ENCODE measurements at regions not wholly inside any gene's neighbourhood (a gene's known extent, or its start where the extent isn't known, plus 50 kb on each side); places are given as distances from the start of the nearest gene placed in this dataset.
"Not testable (repeated sequence)": the region's sequence is repeated elsewhere in the genome, so short reads cannot be mapped to it uniquely, and the experiment has no call there.

- no peak overlapping the region for H3K4me3 ChIP-seq (ENCODE audit: low read length)
- peaks cover 11% of the 10 kb centered on the region for H3K4me1 ChIP-seq (ENCODE audit: control insufficient read depth, insufficient read depth, low read length)
- no peak overlapping the region for H3K27ac ChIP-seq (ENCODE audit: low read length)
- H3K36me3 ChIP-seq (ENCODE audit: control insufficient read depth, insufficient read depth, low read length) = no peaks in the 10 kb centered on the region
- WGBS (ENCODE audit: insufficient coverage) = no CpG with 5 or more reads among the region's 2 CpGs
- peaks cover 6% of the 10 kb centered on the region for H3K27me3 ChIP-seq (ENCODE audit: control insufficient read depth, insufficient read depth, low read length)
- DNase-seq = no peak
- H3K9me3 ChIP-seq (replicated peaks; ENCODE audit: control insufficient read depth, low read depth, low read length) = no peaks in the 10 kb centered on the region
These were observed 51.2 kb upstream of the PRR5 start for GRCh38 chr22:44650806-44651205.

- 47% methylated on average over 14 of the region's 20 CpGs for WGBS (ENCODE audit: insufficient coverage)
- Histone ChIP-seq H3K36me3 (ENCODE audit: control insufficient read depth, insufficient read depth, low read length) (no peaks in the 10 kb centered on the region), H3K4me1 (ENCODE audit: control insufficient read depth, insufficient read depth, low read length) (peaks cover 11% of the 10 kb centered on the region), H3K27ac (ENCODE audit: low read length) (peak overlapping the region; percentile 7), H3K27me3 (ENCODE audit: control insufficient read depth, insufficient read depth, low read length) (peaks cover 11% of the 10 kb centered on the region), H3K9me3 (replicated peaks; ENCODE audit: control insufficient read depth, low read depth, low read length) (peaks cover 2% of the 10 kb centered on the region), H3K4me3 (ENCODE audit: low read length) (no peak overlapping the region)
- peak; percentile 75 for DNase-seq
These were observed 53.0 kb upstream of the PRR5 start for GRCh38 chr22:44648821-44649565.

GRCh38 chr22:44648085-44648820 is 53.8 kb upstream of the PRR5 start:
- Histone ChIP-seq H3K4me3 (ENCODE audit: low read length) (no peak overlapping the region), H3K36me3 (ENCODE audit: control insufficient read depth, insufficient read depth, low read length) (no peaks in the 10 kb centered on the region), H3K27me3 (ENCODE audit: control insufficient read depth, insufficient read depth, low read length) (peaks cover 11% of the 10 kb centered on the region), H3K4me1 (ENCODE audit: control insufficient read depth, insufficient read depth, low read length) (peaks cover 11% of the 10 kb centered on the region), H3K9me3 (replicated peaks; ENCODE audit: control insufficient read depth, low read depth, low read length) (peaks cover 2% of the 10 kb centered on the region), H3K27ac (ENCODE audit: low read length) (no peak overlapping the region)
- peak; percentile 67 for DNase-seq
- WGBS (ENCODE audit: insufficient coverage) = 46% methylated on average over 8 of the region's 12 CpGs

- Histone ChIP-seq H3K4me3 (ENCODE audit: low read length) (no peak overlapping the region), H3K36me3 (ENCODE audit: control insufficient read depth, insufficient read depth, low read length) (no peaks in the 10 kb centered on the region), H3K4me1 (ENCODE audit: control insufficient read depth, insufficient read depth, low read length) (peaks cover 11% of the 10 kb centered on the region), H3K9me3 (replicated peaks; ENCODE audit: control insufficient read depth, low read depth, low read length) (peaks cover 2% of the 10 kb centered on the region), H3K27ac (ENCODE audit: low read length) (no peak overlapping the region), H3K27me3 (ENCODE audit: control insufficient read depth, insufficient read depth, low read length) (peaks cover 11% of the 10 kb centered on the region)
- DNase-seq = no peak
- WGBS (ENCODE audit: insufficient coverage) = 73% methylated on average over 2 of the region's 7 CpGs
These were observed 54.9 kb upstream of the PRR5 start for GRCh38 chr22:44647141-44647540.

- H3K9me3 ChIP-seq (replicated peaks; ENCODE audit: control insufficient read depth, low read depth, low read length) = peaks cover 2% of the 10 kb centered on the region
- peaks cover 11% of the 10 kb centered on the region for H3K27me3 ChIP-seq (ENCODE audit: control insufficient read depth, insufficient read depth, low read length)
- no peaks in the 10 kb centered on the region for H3K36me3 ChIP-seq (ENCODE audit: control insufficient read depth, insufficient read depth, low read length)
- WGBS (ENCODE audit: insufficient coverage) = 96% methylated on average over 3 of the region's 6 CpGs
- H3K27ac ChIP-seq (ENCODE audit: low read length) = no peak overlapping the region
- peaks cover 11% of the 10 kb centered on the region for H3K4me1 ChIP-seq (ENCODE audit: control insufficient read depth, insufficient read depth, low read length)
- H3K4me3 ChIP-seq (ENCODE audit: low read length) = no peak overlapping the region
- no peak for DNase-seq
These were observed 55.3 kb upstream of the PRR5 start for GRCh38 chr22:44646668-44647067.

DNA sequence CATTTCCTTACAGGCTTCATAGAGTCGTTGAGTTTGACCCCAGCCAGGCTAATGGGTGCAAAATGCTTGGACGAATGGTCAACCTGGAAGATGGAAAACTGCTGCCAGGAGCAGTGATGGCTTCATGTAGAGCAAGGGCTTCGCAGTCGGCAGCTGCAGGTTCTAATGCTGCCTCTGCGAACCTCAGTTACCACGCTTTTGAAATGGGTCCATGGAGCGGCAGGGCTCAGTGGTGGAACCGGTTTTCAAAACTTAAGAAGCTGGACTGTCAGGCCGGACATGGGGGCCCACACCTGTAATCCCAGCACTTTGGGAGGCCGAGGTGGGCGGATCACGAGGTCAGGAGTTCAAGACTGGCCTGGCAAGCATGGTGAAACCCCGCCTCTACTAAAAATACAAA is 55.9 kb upstream of the PRR5 start:
- H3K4me1 ChIP-seq (ENCODE audit: control insufficient read depth, insufficient read depth, low read length) = peaks cover 11% of the 10 kb centered on the region
- WGBS (ENCODE audit: insufficient coverage) = 93% methylated on average over 12 of the region's 13 CpGs
- H3K9me3 ChIP-seq (replicated peaks; ENCODE audit: control insufficient read depth, low read depth, low read length) = peaks cover 2% of the 10 kb centered on the region
- H3K27me3 ChIP-seq (ENCODE audit: control insufficient read depth, insufficient read depth, low read length) = peaks cover 8% of the 10 kb centered on the region
- H3K27ac ChIP-seq (ENCODE audit: low read length) = no peak overlapping the region
- no peak for DNase-seq
- no peak overlapping the region for H3K4me3 ChIP-seq (ENCODE audit: low read length)
- H3K36me3 ChIP-seq (ENCODE audit: control insufficient read depth, insufficient read depth, low read length) = no peaks in the 10 kb centered on the region

- DNase-seq = no peak
These were observed 56.5 kb upstream of the PRR5 start for GRCh38 chr22:44645531-44645930.

DNA sequence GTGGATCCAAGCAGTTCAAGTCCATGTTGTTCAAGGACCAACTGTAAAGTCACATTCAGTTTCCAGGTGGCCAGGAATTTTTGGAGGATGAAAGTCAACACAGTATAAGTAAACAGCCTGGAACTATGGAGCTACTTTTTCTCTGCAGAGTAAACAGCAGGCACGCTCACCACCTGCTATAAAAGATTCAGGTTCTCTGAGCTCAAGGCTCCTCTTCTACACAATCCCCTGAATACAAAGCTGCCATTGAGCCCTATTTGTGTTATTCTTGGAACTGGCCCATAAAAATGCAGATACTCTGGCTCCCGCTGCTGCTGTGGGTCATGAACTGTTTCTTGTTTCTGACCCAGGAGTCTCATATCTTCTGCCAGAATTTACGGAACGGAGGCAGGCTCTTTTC is 56.9 kb upstream of the PRR5 start:
- H3K27me3 ChIP-seq (ENCODE audit: control insufficient read depth, insufficient read depth, low read length) = peaks cover 6% of the 10 kb centered on the region
- H3K27ac ChIP-seq (ENCODE audit: low read length) = no peak overlapping the region
- peaks cover 2% of the 10 kb centered on the region for H3K9me3 ChIP-seq (replicated peaks; ENCODE audit: control insufficient read depth, low read depth, low read length)
- 58% methylated on average over 4 of the region's 4 CpGs for WGBS (ENCODE audit: insufficient coverage)
- peaks cover 19% of the 10 kb centered on the region for H3K4me1 ChIP-seq (ENCODE audit: control insufficient read depth, insufficient read depth, low read length)
- no peaks in the 10 kb centered on the region for H3K36me3 ChIP-seq (ENCODE audit: control insufficient read depth, insufficient read depth, low read length)
- no peak for DNase-seq
- no peak overlapping the region for H3K4me3 ChIP-seq (ENCODE audit: low read length)

More at GRCh38 chr22:44645531-44645930, 56.5 kb upstream of the PRR5 start:
- Histone ChIP-seq H3K4me3 (ENCODE audit: low read length) (no peak overlapping the region), H3K9me3 (replicated peaks; ENCODE audit: control insufficient read depth, low read depth, low read length) (peaks cover 2% of the 10 kb centered on the region), H3K36me3 (ENCODE audit: control insufficient read depth, insufficient read depth, low read length) (no peaks in the 10 kb centered on the region), H3K27me3 (ENCODE audit: control insufficient read depth, insufficient read depth, low read length) (peaks cover 7% of the 10 kb centered on the region), H3K27ac (ENCODE audit: low read length) (no peak overlapping the region), H3K4me1 (ENCODE audit: control insufficient read depth, insufficient read depth, low read length) (peaks cover 15% of the 10 kb centered on the region)
- 64% methylated on average over 10 of the region's 11 CpGs for WGBS (ENCODE audit: insufficient coverage)

- H3K36me3 ChIP-seq (ENCODE audit: control insufficient read depth, insufficient read depth, low read length); DNase-seq; H3K9me3 ChIP-seq (replicated peaks; ENCODE audit: control insufficient read depth, low read depth, low read length); H3K27me3 ChIP-seq (ENCODE audit: control insufficient read depth, insufficient read depth, low read length); H3K27ac ChIP-seq (ENCODE audit: low read length); H3K4me3 ChIP-seq (ENCODE audit: low read length): not testable (repeated sequence)
- H3K4me1 ChIP-seq (ENCODE audit: control insufficient read depth, insufficient read depth, low read length) = peaks cover 28% of the 10 kb centered on the region
- 90% methylated on average over 2 of the region's 19 CpGs for WGBS (ENCODE audit: insufficient coverage)
These were observed 58.4 kb upstream of the PRR5 start for GRCh38 chr22:44643526-44644101.

GRCh38 chr22:44642096-44642644 is 59.8 kb upstream of the PRR5 start:
- H3K27me3 ChIP-seq (ENCODE audit: control insufficient read depth, insufficient read depth, low read length) = peaks cover 6% of the 10 kb centered on the region
- WGBS (ENCODE audit: insufficient coverage) = 67% methylated on average over 5 of the region's 10 CpGs
- H3K27ac ChIP-seq (ENCODE audit: low read length) = no peak overlapping the region
- peaks cover 2% of the 10 kb centered on the region for H3K9me3 ChIP-seq (replicated peaks; ENCODE audit: control insufficient read depth, low read depth, low read length)
- H3K36me3 ChIP-seq (ENCODE audit: control insufficient read depth, insufficient read depth, low read length) = no peaks in the 10 kb centered on the region
- H3K4me3 ChIP-seq (ENCODE audit: low read length) = no peak overlapping the region
- peaks cover 26% of the 10 kb centered on the region for H3K4me1 ChIP-seq (ENCODE audit: control insufficient read depth, insufficient read depth, low read length)
- DNase-seq = no peak

Data from muscle of leg (tissue), 3 donors.